ENCODE measurements at regions not wholly inside any gene's neighbourhood (a gene's known extent, or its start where the extent isn't known, plus 50 kb on each side); places are given as distances from the start of the nearest gene placed in this dataset.
"Not testable (repeated sequence)": the region's sequence is repeated elsewhere in the genome, so short reads cannot be mapped to it uniquely, and the experiment has no call there.

GRCh38 chr3:56954125-56954524 is 106.3 kb upstream of the SPATA12 start:
- no peak for DNase-seq

- no peak for DNase-seq
These were observed 107.6 kb upstream of the SPATA12 start for GRCh38 chr3:56952846-56953245.

- no peak for DNase-seq
These were observed 108.4 kb upstream of the SPATA12 start for GRCh38 chr3:56952061-56952460.

GRCh38 chr3:56951366-56951765 is 109.1 kb upstream of the SPATA12 start:
- no peak for DNase-seq

GRCh38 chr3:56945378-56945777 is 115.1 kb upstream of the SPATA12 start:
- DNase-seq, result not testable (repeated sequence)

- no peak for DNase-seq
These were observed 117.9 kb upstream of the SPATA12 start for GRCh38 chr3:56942523-56942922.

- DNase-seq, result no peak
These were observed 119.5 kb upstream of the SPATA12 start for GRCh38 chr3:56940976-56941375.

- no peak for DNase-seq
These were observed 120.1 kb upstream of the SPATA12 start for GRCh38 chr3:56940321-56940720.

- no peak for DNase-seq
These were observed 120.6 kb upstream of the SPATA12 start for GRCh38 chr3:56939834-56940233.

- peak; percentile 24 for DNase-seq
These were observed 121.9 kb upstream of the SPATA12 start for GRCh38 chr3:56938530-56938929.

GRCh38 chr3:56937580-56937979 is 122.9 kb upstream of the SPATA12 start:
- DNase-seq, result peak; percentile 7

GRCh38 chr3:56935811-56936210 is 124.7 kb upstream of the SPATA12 start:
- DNase-seq, result no peak

GRCh38 chr3:56934481-56934880 is 126.0 kb upstream of the SPATA12 start:
- not testable (repeated sequence) for DNase-seq

GRCh38 chr3:56933803-56934202 is 126.7 kb upstream of the SPATA12 start:
- DNase-seq, result no peak

- no peak for DNase-seq
These were observed 127.6 kb upstream of the SPATA12 start for GRCh38 chr3:56932866-56933265.

GRCh38 chr3:56931836-56932235 is 128.6 kb upstream of the SPATA12 start:
- DNase-seq, result no peak

- DNase-seq, result no peak
These were observed 129.0 kb upstream of the ARHGEF3 start for GRCh38 chr3:56930706-56931105.

GRCh38 chr3:56929809-56930615 is 128.3 kb upstream of the ARHGEF3 start:
- no peak for DNase-seq

- DNase-seq, result no peak
These were observed 126.8 kb upstream of the ARHGEF3 start for GRCh38 chr3:56928379-56929068.

- DNase-seq, result no peak
These were observed 126.1 kb upstream of the ARHGEF3 start for GRCh38 chr3:56927855-56928254.

GRCh38 chr3:56926947-56927282 is 125.2 kb upstream of the ARHGEF3 start:
- DNase-seq, result no peak

GRCh38 chr3:56926243-56926946 is 124.6 kb upstream of the ARHGEF3 start:
- DNase-seq, result no peak

GRCh38 chr3:56924700-56925099 is 123.0 kb upstream of the ARHGEF3 start:
- not testable (repeated sequence) for DNase-seq
